Cardiac muscle cell (in vitro differentiated cells and primary cell): ENCODE measurements at regions not wholly inside any gene's neighbourhood (a gene's known extent, or its start where the extent isn't known, plus 50 kb on each side); places are given as distances from the start of the nearest gene placed in this dataset.

ENCODE experiments used
- DNase-seq, 2 donors: peaks; one replicate each; pipeline versions ENCODE4 v3.0.0 to v3.0.0-alpha.2; 2010 to 2017; ENCODE audit warnings: low read depth in 1 of 2, low spot score in 1 of 2
- H3K27ac ChIP-seq: fragments of 200-600 bp; sonication (generic); 2 replicates; pipeline ENCODE4 v1.5.1; 2016
- H3K27me3 ChIP-seq: fragments of 200-600 bp; sonication (generic); 2 replicates; pipeline ENCODE4 v1.6.0; 2016; ENCODE audit warnings: control low read depth
- H3K36me3 ChIP-seq: fragments of 200-600 bp; sonication (generic); 2 replicates; pipeline ENCODE4 v1.5.1; 2016; ENCODE audit warnings: control low read depth
- H3K4me1 ChIP-seq: fragments of 200-600 bp; sonication (generic); 2 replicates; pipeline ENCODE4 v1.8.1; 2017; ENCODE audit warnings: low read depth, mild to moderate bottlenecking, mixed run types
- H3K4me3 ChIP-seq: fragments of 200-600 bp; sonication (generic); 2 replicates; pipeline ENCODE4 v1.5.1; 2016; ENCODE audit warnings: mild to moderate bottlenecking
- H3K9me3 ChIP-seq: fragments of 200-600 bp; sonication (generic); 2 replicates; pipeline ENCODE4 v1.5.1; 2017; ENCODE audit warnings: low read depth, mild to moderate bottlenecking, control low read depth
- TF ChIP-seq, protein P1 (sequence below): IDR thresholded peaks from 2 replicates; pipeline ENCODE4 v1.5.1; 2012; ENCODE audit warnings: low read depth, mild to moderate bottlenecking, low read length

DNA sequence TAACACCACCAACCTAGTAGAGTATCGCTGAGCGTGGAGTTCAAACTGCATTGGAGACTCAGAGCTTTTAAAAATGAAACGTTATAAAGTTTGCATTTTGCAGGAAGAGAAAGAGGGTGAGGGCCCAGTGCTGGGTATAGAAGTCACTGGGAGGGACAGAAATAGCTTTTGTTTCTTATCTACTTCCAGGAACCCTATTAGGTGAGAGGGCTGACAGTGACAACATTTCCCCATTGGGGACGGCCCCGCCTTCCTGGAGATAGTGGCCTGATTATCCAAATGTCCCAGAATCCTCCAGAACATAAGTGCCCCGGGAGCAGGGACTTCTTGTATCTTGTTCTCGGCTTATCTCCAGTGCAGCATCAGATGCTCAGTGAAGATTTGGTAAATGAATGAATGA, 574.9 kb downstream of the PTPRU start:
- Histone ChIP-seq H3K27ac (no peak overlapping the region), H3K4me1 (peaks cover 15% of the 10 kb centered on the region), H3K27me3 (peaks cover 5% of the 10 kb centered on the region), H3K9me3 (no peaks in the 10 kb centered on the region), H3K4me3 (no peak overlapping the region), H3K36me3 (no peaks in the 10 kb centered on the region)
- TF ChIP-seq, protein P1, sequence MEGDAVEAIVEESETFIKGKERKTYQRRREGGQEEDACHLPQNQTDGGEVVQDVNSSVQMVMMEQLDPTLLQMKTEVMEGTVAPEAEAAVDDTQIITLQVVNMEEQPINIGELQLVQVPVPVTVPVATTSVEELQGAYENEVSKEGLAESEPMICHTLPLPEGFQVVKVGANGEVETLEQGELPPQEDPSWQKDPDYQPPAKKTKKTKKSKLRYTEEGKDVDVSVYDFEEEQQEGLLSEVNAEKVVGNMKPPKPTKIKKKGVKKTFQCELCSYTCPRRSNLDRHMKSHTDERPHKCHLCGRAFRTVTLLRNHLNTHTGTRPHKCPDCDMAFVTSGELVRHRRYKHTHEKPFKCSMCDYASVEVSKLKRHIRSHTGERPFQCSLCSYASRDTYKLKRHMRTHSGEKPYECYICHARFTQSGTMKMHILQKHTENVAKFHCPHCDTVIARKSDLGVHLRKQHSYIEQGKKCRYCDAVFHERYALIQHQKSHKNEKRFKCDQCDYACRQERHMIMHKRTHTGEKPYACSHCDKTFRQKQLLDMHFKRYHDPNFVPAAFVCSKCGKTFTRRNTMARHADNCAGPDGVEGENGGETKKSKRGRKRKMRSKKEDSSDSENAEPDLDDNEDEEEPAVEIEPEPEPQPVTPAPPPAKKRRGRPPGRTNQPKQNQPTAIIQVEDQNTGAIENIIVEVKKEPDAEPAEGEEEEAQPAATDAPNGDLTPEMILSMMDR, result no peak
- DNase-seq, result peak in 1 of 2 donors; percentile 25

DNA sequence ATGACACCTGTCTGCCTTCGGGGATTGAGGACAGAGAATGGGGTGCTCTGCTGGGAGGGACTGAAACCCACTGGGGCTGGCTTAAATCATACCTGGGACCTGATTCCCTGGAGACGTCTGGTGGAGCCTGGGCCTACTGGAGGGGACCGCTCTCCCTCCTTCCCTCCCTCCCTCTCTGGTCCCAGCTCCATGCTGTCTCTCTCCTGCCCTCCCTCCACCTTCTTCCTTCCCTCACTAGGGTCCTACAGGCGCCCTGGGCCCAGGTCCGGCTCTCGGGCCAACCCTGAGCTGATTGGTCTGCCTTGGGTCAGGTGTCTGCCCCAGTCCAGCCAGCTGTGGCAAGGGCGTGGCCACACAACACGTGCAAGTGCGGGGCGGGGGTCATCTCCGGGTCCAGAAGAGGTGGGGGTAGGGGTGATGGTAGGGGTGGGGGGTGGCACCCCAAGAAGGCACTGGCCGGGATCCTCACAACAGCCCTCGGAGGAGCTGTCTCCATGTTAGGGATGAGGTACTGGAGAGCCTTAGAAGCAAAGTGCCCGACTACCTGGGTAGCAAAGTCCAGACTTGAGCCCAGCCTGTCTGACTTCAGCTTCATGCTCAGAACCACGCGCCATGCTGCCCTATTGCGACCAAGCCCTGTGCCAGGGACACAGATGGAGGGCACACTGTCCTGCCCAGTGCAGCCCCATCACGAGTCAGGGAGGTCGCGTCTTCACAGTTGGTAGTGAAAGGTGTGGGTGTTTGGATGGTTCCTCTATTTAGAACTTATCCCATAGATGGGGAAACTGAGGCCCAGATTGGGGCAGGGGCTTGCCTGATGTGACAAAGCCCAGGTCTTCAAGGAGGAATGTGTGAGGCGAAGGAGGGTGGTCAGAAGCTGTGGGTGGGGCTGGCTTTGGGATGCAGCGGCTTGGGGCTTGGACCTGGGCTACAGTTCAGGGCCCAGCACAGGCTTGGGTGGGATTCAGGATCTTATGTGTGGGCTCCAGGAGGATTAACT, 574.1 kb downstream of the PTPRU start:
- no peak overlapping the region for H3K27ac ChIP-seq
- H3K4me1 ChIP-seq, result peaks cover 15% of the 10 kb centered on the region
- no peaks in the 10 kb centered on the region for H3K27me3 ChIP-seq
- TF ChIP-seq, protein P1, result no peak
- H3K36me3 ChIP-seq, result no peaks in the 10 kb centered on the region
- H3K4me3 ChIP-seq, result no peak overlapping the region
- DNase-seq, result no peak
- H3K9me3 ChIP-seq, result no peaks in the 10 kb centered on the region

DNA sequence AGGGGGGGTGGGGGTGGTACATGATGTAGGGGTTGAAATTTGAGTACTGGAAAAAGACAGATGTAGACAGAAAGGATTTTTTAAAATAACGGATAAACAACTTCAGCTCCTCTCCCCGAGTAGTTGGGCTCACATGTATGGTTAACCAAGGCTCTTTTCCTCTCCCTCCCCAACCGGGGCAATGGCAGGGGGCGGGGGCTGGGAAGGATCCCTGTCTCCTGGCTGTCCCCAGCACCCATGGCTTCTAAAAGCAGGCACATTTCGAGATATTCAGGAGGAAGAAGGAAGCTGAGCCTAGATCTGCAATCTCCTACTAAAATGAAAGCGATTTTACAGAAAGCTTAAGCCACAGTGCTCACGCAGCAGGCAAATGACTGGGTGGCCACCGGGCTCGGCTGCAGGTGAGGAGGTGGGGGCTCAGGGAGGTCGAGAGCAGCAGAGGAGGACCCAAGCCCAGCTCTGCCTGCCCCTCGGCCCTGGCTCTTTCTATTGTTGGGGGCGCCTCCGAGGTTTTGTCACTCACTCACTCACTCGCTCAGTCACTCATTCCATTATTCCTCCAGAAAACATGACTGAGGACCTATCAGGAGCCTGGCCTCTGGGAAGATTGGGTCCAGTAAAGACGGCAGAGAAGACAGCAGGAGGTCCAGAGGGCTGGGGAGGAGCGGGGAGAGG, 573.3 kb downstream of the PTPRU start:
- TF ChIP-seq, protein P1, result no peak
- no peak for DNase-seq
- H3K4me1 ChIP-seq, result peaks cover 15% of the 10 kb centered on the region
- H3K4me3 ChIP-seq, result no peak overlapping the region
- no peak overlapping the region for H3K27ac ChIP-seq
- no peaks in the 10 kb centered on the region for H3K27me3 ChIP-seq
- H3K9me3 ChIP-seq, result no peaks in the 10 kb centered on the region
- H3K36me3 ChIP-seq, result no peaks in the 10 kb centered on the region

DNA sequence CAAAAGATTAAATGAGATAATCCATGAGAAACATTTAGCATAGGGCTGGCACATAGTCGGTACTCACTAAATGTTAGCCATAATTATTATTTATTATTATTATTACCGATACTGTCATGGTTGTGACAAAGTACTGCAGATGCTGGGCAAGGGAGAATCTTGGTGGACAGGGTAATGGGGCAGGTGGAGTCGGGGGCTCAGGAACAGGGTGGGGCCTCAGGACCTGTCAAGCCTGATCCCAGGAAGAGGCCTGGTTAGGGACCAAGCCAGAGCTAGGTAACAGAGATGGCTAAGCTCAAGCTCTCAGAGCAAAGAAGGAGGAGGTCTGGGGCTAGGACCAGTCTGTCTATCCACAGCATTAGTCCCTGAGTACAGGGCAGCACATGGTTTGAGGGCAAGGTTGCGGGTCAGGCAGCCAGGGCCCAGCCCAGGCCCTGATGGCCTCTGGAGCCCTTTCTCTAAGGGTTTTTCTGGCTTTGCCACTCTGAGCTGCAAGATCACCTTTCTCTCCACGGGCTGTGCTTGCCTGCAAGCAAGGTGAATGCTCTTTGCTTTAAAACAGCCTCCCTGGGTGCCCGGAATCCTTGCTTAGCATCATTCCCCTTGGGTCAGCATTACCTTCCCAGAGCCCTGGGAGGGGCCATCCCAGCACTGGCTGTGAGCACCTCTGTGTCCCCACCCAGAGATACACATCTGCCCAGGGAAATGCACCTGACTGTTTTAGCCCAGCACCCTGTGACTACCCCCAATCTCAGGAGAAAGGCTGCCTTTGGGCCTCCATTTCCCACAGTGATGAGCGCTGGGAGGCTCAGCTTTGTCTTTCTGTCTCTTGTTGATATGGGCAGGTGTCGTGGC, 572.0 kb downstream of the PTPRU start:
- H3K27me3 ChIP-seq, result no peaks in the 10 kb centered on the region
- H3K27ac ChIP-seq, result no peak overlapping the region
- peaks cover 15% of the 10 kb centered on the region for H3K4me1 ChIP-seq
- DNase-seq, result no peak
- H3K4me3 ChIP-seq, result no peak overlapping the region
- H3K36me3 ChIP-seq, result no peaks in the 10 kb centered on the region
- TF ChIP-seq, protein P1, result no peak
- no peaks in the 10 kb centered on the region for H3K9me3 ChIP-seq

DNA sequence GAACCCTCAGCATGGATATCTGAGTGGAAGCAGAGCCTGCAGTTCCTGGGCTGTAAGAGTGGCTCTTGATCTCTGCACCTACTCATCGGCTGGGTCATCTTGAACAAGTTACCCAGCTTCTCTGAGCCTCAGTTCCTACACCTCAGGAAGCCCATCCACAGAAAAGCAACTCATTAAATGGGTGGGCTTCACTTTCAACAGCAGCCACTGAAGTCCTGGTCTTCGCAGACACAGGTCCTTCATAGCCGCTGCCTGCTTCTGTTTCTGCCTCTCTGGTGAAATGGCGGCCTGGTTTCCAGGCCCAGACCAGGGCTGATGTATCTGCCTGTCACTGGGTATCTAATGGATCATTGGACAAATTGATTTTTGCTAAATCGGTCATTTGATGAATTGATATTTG, 571.4 kb downstream of the PTPRU start:
- H3K4me3 ChIP-seq, result no peak overlapping the region
- peaks cover 13% of the 10 kb centered on the region for H3K4me1 ChIP-seq
- TF ChIP-seq, protein P1, result no peak
- no peak overlapping the region for H3K27ac ChIP-seq
- no peaks in the 10 kb centered on the region for H3K9me3 ChIP-seq
- no peak for DNase-seq
- H3K36me3 ChIP-seq, result no peaks in the 10 kb centered on the region
- H3K27me3 ChIP-seq, result no peaks in the 10 kb centered on the region
